Neutrophil (primary cell): ENCODE measurements at regions not wholly inside any gene's neighbourhood (a gene's known extent, or its start where the extent isn't known, plus 50 kb on each side); places are given as distances from the start of the nearest gene placed in this dataset.

Experiments used
- H3K27ac ChIP-seq: fragments of 200-600 bp; sonication (generic); 2 replicates; pipeline ENCODE4 v1.5.1; 2016; ENCODE audit warnings: mild to moderate bottlenecking, moderate library complexity
- H3K27me3 ChIP-seq: fragments of 200-600 bp; sonication (generic); 2 replicates; pipeline ENCODE4 v1.6.0; 2016; ENCODE audit warnings: mild to moderate bottlenecking
- H3K36me3 ChIP-seq: fragments of 200-600 bp; sonication (generic); 2 replicates; pipeline ENCODE4 v1.5.1; 2017
- H3K4me1 ChIP-seq, 2 experiments: fragments of 200-600 bp in 1 of 2; sonication (generic) in 1 of 2; 1 replicate in 1 of 2; 2 replicates in 1 of 2; pipeline versions ENCODE4 v1.5.1 to v1.6.1; 2013 to 2016; ENCODE audit warnings: low read depth in 1 of 2, low read length in 1 of 2, mild to moderate bottlenecking in 1 of 2, moderate library complexity in 1 of 2; ENCODE audit not compliant: control insufficient read depth in 1 of 2, insufficient read depth in 1 of 2
- H3K4me3 ChIP-seq, 2 experiments: fragments of 200-600 bp in 1 of 2; sonication (generic) in 1 of 2; 1 replicate in 1 of 2; 2 replicates in 1 of 2; pipeline ENCODE4 v1.5.1; 2013 to 2016; ENCODE audit warnings: low read depth in 1 of 2, low read length in 1 of 2, mild to moderate bottlenecking in 1 of 2, moderate library complexity in 1 of 2
- H3K9me3 ChIP-seq: fragments of 200-600 bp; sonication (generic); 2 replicates; pipeline ENCODE4 v1.5.1; 2016
- TF ChIP-seq, protein P1 (sequence below): fragments of 200-600 bp; sonication (generic); IDR thresholded peaks from 2 replicates; pipeline ENCODE4 v1.5.1; 2016; ENCODE audit warnings: antibody characterized with exemption

DNA sequence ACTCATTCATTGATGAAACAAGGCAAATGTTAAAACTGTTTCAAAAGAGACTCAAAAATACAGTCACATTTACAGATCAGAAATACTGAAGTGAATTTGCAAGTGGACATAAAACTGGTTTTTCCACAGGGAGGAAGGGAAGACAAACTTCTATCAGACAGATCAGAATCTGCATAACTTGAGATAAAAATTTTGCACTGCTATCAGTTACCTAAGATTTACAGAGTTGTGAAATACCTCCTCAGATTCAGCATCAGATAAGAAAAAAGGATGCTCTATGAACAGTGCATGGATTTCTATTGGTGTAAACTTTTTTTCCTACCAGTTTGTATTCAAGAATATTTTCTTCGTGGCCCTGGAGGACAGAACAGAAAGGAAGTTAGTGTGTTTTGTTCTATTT is 575.4 kb downstream of the RWDD3 start:
- no peaks in the 10 kb centered on the region for H3K9me3 ChIP-seq
- no peaks in the 10 kb centered on the region for H3K27me3 ChIP-seq
- no peaks in the 10 kb centered on the region for H3K36me3 ChIP-seq
- no peaks in the 10 kb centered on the region for H3K4me1 ChIP-seq
- H3K27ac ChIP-seq: no peak overlapping the region
- no peak overlapping the region for H3K4me3 ChIP-seq
- TF ChIP-seq, protein P1, sequence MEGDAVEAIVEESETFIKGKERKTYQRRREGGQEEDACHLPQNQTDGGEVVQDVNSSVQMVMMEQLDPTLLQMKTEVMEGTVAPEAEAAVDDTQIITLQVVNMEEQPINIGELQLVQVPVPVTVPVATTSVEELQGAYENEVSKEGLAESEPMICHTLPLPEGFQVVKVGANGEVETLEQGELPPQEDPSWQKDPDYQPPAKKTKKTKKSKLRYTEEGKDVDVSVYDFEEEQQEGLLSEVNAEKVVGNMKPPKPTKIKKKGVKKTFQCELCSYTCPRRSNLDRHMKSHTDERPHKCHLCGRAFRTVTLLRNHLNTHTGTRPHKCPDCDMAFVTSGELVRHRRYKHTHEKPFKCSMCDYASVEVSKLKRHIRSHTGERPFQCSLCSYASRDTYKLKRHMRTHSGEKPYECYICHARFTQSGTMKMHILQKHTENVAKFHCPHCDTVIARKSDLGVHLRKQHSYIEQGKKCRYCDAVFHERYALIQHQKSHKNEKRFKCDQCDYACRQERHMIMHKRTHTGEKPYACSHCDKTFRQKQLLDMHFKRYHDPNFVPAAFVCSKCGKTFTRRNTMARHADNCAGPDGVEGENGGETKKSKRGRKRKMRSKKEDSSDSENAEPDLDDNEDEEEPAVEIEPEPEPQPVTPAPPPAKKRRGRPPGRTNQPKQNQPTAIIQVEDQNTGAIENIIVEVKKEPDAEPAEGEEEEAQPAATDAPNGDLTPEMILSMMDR: no peak

DNA sequence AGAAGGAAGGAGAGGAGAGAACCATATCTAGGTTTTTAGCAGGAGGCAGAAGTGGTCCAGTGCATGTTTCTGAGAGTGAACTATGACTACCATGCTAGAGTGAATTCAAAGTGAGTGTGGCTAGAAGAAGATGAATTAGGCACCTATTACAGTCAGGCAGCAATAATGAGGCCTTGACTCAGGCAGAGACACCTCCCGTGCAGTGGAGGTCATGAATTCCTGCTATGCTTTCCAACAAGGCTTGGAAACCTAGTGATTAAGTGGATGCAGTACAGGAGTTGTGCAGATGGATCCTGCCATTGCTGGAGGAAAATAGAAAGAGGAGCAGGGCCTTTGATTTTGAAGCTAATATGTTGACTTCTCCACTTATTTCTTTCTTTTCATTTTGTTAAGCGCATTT is 581.5 kb downstream of the RWDD3 start:
- H3K9me3 ChIP-seq: no peaks in the 10 kb centered on the region
- no peak overlapping the region for H3K27ac ChIP-seq
- H3K27me3 ChIP-seq: no peaks in the 10 kb centered on the region
- TF ChIP-seq, protein P1: no peak
- H3K4me3 ChIP-seq: no peak overlapping the region
- H3K36me3 ChIP-seq: no peaks in the 10 kb centered on the region
- no peaks in the 10 kb centered on the region for H3K4me1 ChIP-seq

DNA sequence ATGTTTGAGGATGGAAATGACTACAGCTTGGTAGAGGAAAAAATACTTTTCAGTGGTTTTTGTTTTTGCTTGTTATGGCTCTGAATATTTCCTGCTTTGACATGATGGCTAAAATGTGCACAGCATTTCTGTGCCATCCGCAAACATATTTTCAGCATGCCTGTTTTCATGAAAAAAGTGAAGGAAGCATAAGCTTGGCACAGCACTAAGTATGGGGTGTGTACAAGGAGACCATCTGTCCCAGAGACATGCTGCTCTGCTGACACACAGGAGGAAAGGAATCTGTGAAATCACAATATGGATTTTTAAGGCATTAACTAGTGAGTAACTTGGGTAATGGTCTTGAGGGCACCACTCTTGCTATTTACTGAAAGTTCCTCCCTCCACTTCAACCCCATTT is 595.5 kb downstream of the RWDD3 start:
- Histone ChIP-seq H3K27ac (no peak overlapping the region), H3K9me3 (no peaks in the 10 kb centered on the region), H3K36me3 (no peaks in the 10 kb centered on the region), H3K4me3 (no peak overlapping the region), H3K27me3 (no peaks in the 10 kb centered on the region), H3K4me1 (no peaks in the 10 kb centered on the region)
- TF ChIP-seq, protein P1: no peak

DNA sequence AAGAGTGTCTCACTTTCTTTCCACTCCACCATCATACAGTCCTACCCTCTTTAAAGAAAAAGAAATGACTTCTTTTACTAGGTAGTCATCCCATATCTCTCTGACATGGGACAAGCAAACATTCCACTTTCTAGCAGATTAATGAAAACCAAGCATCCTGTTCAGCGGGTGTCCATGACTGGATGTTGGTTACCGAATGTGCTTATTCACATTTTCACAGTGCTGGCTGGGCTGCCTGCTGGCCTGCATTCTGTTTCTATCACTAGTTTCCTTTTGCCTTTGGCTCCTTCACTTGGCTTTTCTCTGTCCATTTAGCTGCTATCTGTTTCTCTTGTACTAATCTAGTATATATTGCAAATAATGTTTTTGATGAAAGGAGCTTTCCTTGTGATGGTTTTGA is 598.4 kb downstream of the RWDD3 start:
- Histone ChIP-seq H3K36me3 (no peaks in the 10 kb centered on the region), H3K4me1 (no peaks in the 10 kb centered on the region), H3K27ac (no peak overlapping the region), H3K27me3 (no peaks in the 10 kb centered on the region), H3K4me3 (no peak overlapping the region), H3K9me3 (no peaks in the 10 kb centered on the region)
- TF ChIP-seq, protein P1: no peak

DNA sequence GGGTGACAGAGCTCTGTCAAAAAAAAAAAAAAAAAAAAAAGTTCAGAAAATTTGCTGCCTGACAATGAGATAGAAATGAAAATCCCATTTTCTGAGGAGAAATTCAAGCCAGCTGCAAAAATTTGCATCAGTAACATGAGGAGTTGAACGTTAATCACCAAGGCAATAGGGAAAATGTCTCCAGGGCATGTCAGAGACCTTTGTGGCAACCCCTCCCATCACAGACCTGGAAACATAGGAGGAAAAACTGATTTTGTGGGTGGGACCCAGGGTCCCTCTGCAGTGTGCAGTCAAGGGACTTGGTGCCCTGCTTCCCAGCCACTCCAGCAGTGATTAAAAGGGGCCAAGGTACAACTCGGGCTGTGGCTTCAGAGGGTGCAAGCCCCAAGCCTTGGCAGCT is 615.4 kb downstream of the RWDD3 start:
- Histone ChIP-seq H3K27ac (no peak overlapping the region), H3K4me3 (no peak overlapping the region), H3K36me3 (no peaks in the 10 kb centered on the region), H3K4me1 (no peaks in the 10 kb centered on the region), H3K9me3 (no peaks in the 10 kb centered on the region), H3K27me3 (no peaks in the 10 kb centered on the region)
- TF ChIP-seq, protein P1: no peak

DNA sequence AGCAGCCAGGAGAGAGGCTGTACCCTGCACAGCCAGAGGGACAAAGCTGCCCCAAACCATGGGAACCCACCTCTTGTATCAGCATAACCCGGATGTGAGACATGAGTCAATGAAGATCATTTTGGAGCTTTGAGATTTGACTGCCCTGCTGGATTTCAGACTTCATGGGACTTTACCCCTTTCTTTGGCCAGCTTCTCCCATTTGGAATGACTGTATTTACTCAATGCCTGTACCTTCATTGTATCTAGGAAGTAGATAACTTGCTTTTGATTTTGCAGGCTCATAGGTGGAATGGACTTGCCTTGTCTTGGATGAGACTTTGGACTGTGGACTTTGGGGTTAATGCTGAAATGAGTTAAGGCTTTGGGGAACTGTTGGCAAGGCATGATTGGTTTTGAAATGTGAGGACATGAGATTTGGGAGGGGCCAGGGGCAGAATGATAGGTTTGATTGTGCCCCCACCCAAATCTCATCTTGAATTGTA is 616.2 kb downstream of the RWDD3 start:
- H3K27ac ChIP-seq: no peak overlapping the region
- no peaks in the 10 kb centered on the region for H3K9me3 ChIP-seq
- no peaks in the 10 kb centered on the region for H3K36me3 ChIP-seq
- no peak overlapping the region for H3K4me3 ChIP-seq
- no peaks in the 10 kb centered on the region for H3K4me1 ChIP-seq
- TF ChIP-seq, protein P1: no peak
- no peaks in the 10 kb centered on the region for H3K27me3 ChIP-seq
